ENCODE measurements at regions not wholly inside any gene's neighbourhood (a gene's known extent, or its start where the extent isn't known, plus 50 kb on each side); places are given as distances from the start of the nearest gene placed in this dataset.

DNA sequence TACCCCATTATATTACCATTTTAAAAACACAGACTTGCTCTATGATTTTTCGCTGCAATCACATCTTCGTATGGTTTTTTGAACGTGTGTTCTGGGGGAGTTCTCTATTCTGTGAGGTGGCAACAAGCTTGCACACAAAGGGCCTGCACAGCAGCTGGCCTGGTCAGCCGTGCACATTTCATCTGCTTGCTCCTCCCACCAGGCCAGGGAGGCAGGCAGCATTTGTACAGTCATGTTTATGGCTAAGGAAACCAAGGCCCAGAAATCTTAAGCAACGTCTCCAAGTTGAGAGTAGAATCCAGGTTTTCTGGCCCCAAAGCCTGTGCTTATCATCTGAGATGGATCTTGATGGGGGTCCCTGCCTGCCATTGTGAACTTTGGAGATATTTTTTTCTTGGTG, 106.4 kb upstream of the SMIM21 start:
- TF ChIP-seq, protein P1, sequence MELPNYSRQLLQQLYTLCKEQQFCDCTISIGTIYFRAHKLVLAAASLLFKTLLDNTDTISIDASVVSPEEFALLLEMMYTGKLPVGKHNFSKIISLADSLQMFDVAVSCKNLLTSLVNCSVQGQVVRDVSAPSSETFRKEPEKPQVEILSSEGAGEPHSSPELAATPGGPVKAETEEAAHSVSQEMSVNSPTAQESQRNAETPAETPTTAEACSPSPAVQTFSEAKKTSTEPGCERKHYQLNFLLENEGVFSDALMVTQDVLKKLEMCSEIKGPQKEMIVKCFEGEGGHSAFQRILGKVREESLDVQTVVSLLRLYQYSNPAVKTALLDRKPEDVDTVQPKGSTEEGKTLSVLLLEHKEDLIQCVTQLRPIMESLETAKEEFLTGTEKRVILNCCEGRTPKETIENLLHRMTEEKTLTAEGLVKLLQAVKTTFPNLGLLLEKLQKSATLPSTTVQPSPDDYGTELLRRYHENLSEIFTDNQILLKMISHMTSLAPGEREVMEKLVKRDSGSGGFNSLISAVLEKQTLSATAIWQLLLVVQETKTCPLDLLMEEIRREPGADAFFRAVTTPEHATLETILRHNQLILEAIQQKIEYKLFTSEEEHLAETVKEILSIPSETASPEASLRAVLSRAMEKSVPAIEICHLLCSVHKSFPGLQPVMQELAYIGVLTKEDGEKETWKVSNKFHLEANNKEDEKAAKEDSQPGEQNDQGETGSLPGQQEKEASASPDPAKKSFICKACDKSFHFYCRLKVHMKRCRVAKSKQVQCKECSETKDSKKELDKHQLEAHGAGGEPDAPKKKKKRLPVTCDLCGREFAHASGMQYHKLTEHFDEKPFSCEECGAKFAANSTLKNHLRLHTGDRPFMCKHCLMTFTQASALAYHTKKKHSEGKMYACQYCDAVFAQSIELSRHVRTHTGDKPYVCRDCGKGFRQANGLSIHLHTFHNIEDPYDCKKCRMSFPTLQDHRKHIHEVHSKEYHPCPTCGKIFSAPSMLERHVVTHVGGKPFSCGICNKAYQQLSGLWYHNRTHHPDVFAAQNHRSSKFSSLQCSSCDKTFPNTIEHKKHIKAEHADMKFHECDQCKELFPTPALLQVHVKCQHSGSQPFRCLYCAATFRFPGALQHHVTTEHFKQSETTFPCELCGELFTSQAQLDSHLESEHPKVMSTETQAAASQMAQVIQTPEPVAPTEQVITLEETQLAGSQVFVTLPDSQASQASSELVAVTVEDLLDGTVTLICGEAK (IDR thresholded peaks at IDR 0.05), result no peak
- TF ChIP-seq, protein P1 (CRISPR knock-in tag; IDR thresholded peaks at IDR 0.05), result no peak
- TF ChIP-seq NFRKB (IDR thresholded peaks at IDR 0.05; ENCODE audit: low read depth) (no peak), NCOA6 (IDR thresholded peaks at IDR 0.05) (no peak), ZNF431 (CRISPR knock-in tag; IDR thresholded peaks at IDR 0.05) (no peak), ZNF140 (CRISPR knock-in tag; IDR thresholded peaks at IDR 0.05) (no peak), EHMT2 (IDR thresholded peaks at IDR 0.05) (no peak), SP1 (CRISPR knock-in tag; IDR thresholded peaks at IDR 0.05) (no peak), ZNF785 (CRISPR knock-in tag; IDR thresholded peaks at IDR 0.05) (no peak)
- TF ChIP-seq, protein P2, sequence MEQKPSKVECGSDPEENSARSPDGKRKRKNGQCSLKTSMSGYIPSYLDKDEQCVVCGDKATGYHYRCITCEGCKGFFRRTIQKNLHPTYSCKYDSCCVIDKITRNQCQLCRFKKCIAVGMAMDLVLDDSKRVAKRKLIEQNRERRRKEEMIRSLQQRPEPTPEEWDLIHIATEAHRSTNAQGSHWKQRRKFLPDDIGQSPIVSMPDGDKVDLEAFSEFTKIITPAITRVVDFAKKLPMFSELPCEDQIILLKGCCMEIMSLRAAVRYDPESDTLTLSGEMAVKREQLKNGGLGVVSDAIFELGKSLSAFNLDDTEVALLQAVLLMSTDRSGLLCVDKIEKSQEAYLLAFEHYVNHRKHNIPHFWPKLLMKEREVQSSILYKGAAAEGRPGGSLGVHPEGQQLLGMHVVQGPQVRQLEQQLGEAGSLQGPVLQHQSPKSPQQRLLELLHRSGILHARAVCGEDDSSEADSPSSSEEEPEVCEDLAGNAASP (IDR thresholded peaks at IDR 0.05), result no peak

All from K562 (cell line).